ENCODE measurements at regions not wholly inside any gene's neighbourhood (a gene's known extent, or its start where the extent isn't known, plus 50 kb on each side); places are given as distances from the start of the nearest gene placed in this dataset.
"Not testable (repeated sequence)": the region's sequence is repeated elsewhere in the genome, so short reads cannot be mapped to it uniquely, and the experiment has no call there.

- no peak for DNase-seq (ENCODE audit: low spot score)
- FAIRE-seq: no peak
Observed at GRCh38 chr4:29326816-29327215, 1393.4 kb upstream of the PCDH7 start.

GRCh38 chr4:29336861-29337260 is 1383.3 kb upstream of the PCDH7 start:
- DNase-seq (ENCODE audit: low spot score) (no peak), FAIRE-seq (no peak)

- DNase-seq (ENCODE audit: low spot score): no peak
Observed at GRCh38 chr4:29372971-29373370, 1347.2 kb upstream of the PCDH7 start.

GRCh38 chr4:29375716-29376115 is 1344.5 kb upstream of the PCDH7 start:
- FAIRE-seq: no peak
- no peak for DNase-seq (ENCODE audit: low spot score)

More at GRCh38 chr4:29372971-29373370, 1347.2 kb upstream of the PCDH7 start:
- no peak for FAIRE-seq

GRCh38 chr4:29378237-29378636 is 1341.9 kb upstream of the PCDH7 start:
- FAIRE-seq; DNase-seq (ENCODE audit: low spot score): not testable (repeated sequence)

- no peak for FAIRE-seq
- DNase-seq (ENCODE audit: low spot score): no peak
Observed at GRCh38 chr4:29390921-29391320, 1329.2 kb upstream of the PCDH7 start.

GRCh38 chr4:29405116-29405515 is 1315.1 kb upstream of the PCDH7 start:
- DNase-seq (ENCODE audit: low spot score) (no peak), FAIRE-seq (no peak)

GRCh38 chr4:29415771-29416170 is 1304.4 kb upstream of the PCDH7 start:
- FAIRE-seq (no peak), DNase-seq (ENCODE audit: low spot score) (no peak)

- peak; percentile 30 for FAIRE-seq
Observed at GRCh38 chr4:29423836-29424721, 1296.1 kb upstream of the PCDH7 start.

GRCh38 chr4:29453303-29453820 is 1266.8 kb upstream of the PCDH7 start:
- DNase-seq (ENCODE audit: low spot score) (no peak), FAIRE-seq (no peak)

More at GRCh38 chr4:29423836-29424721, 1296.1 kb upstream of the PCDH7 start:
- DNase-seq (ENCODE audit: low spot score): peak; percentile 36

GRCh38 chr4:29459926-29460325 is 1260.2 kb upstream of the PCDH7 start:
- FAIRE-seq: no peak

GRCh38 chr4:29467044-29467717 is 1253.0 kb upstream of the PCDH7 start:
- FAIRE-seq (no peak), DNase-seq (ENCODE audit: low spot score) (no peak)

More at GRCh38 chr4:29459926-29460325, 1260.2 kb upstream of the PCDH7 start:
- no peak for DNase-seq (ENCODE audit: low spot score)

Measured in RCC 7860 (cell line).